Thyroid gland (tissue), 4 donors: ENCODE measurements at regions not wholly inside any gene's neighbourhood (a gene's known extent, or its start where the extent isn't known, plus 50 kb on each side); places are given as distances from the start of the nearest gene placed in this dataset.

ENCODE experiments used
- POLR2A ChIP-seq, 2 donors: fragments of 450-650 bp; IDR thresholded peaks; one replicate each; pipeline ENCODE4 v1.6.1; 2017; ENCODE audit warnings: antibody characterized with exemption in 2 of 2, mild to moderate bottlenecking in 2 of 2, moderate library complexity in 1 of 2
- TF ChIP-seq, protein P1 (sequence below), 6 experiments: fragments of 200-600 bp in 3 of 6; fragments of 450-650 bp in 3 of 6; sonication (generic) in 3 of 6; IDR thresholded peaks; one replicate each; pipeline ENCODE4 v1.5.1; 2016 to 2019; ENCODE audit warnings: antibody characterized with exemption in 6 of 6, mild to moderate bottlenecking in 2 of 6, inconsistent platforms in 1 of 6, moderate library complexity in 1 of 6

DNA sequence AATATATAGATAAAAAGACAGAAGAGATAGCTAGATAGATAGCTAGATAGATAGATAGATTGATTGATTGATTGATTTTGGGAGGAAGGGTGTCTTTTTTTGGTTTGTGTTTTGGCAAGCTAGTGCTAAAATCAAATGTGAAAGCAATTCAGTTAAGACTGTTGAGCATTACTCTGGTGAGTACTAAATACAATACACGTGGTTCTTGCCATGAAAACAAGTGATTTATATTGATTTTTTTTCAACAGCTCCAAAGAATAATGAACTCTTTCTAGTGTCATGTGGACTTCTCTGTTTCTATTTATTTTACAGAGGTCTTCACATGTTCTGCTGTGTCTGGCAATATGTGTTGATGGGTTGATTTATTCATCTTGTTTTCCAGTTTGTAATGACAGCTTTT, 172.0 kb downstream of the POU4F1 start:
- TF ChIP-seq, protein P1, sequence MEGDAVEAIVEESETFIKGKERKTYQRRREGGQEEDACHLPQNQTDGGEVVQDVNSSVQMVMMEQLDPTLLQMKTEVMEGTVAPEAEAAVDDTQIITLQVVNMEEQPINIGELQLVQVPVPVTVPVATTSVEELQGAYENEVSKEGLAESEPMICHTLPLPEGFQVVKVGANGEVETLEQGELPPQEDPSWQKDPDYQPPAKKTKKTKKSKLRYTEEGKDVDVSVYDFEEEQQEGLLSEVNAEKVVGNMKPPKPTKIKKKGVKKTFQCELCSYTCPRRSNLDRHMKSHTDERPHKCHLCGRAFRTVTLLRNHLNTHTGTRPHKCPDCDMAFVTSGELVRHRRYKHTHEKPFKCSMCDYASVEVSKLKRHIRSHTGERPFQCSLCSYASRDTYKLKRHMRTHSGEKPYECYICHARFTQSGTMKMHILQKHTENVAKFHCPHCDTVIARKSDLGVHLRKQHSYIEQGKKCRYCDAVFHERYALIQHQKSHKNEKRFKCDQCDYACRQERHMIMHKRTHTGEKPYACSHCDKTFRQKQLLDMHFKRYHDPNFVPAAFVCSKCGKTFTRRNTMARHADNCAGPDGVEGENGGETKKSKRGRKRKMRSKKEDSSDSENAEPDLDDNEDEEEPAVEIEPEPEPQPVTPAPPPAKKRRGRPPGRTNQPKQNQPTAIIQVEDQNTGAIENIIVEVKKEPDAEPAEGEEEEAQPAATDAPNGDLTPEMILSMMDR (IDR thresholded peaks at IDR 0.05) = no peak
- no peak for TF ChIP-seq POLR2A (IDR thresholded peaks at IDR 0.05)
